Endothelial cell of umbilical vein (primary cell): ENCODE measurements at regions not wholly inside any gene's neighbourhood (a gene's known extent, or its start where the extent isn't known, plus 50 kb on each side); places are given as distances from the start of the nearest gene placed in this dataset.

ENCODE experiments used
- BruUV-seq: library from RNA; stranded (reverse); fragments of 400-500 nt; replicated peaks from 2 replicates; lab custom pipeline; 2021; lab: Mats Ljungman, UMichigan
- CTCF ChIA-PET: fragments of 300-600, 350-600 bp; sonication (Branson Sonifier 250); formaldehyde crosslinking; loops from one replicate; lab custom pipeline; 2021; ENCODE audit warnings: antibody characterized with exemption, inconsistent platforms; lab: Charles Lee
- POLR2A ChIA-PET: fragments of 300-600, 350-600 bp; sonication (Branson Sonifier 250); formaldehyde crosslinking; loops from one replicate; lab custom pipeline; 2021; ENCODE audit warnings: antibody characterized with exemption, inconsistent platforms; lab: Charles Lee
- DNase-seq: peaks from one replicate; pipeline ENCODE4 v3.0.0-alpha.2; 2011; ENCODE audit warnings: low read depth, low spot score
- FAIRE-seq: peaks from 2 replicates; lab custom pipeline; 2011; peaks lifted over from hg19 to GRCh38; lab: Jason Lieb, UNC
- H2AFZ ChIP-seq: 2 replicates; pipeline ENCODE4 v1.6.0; 2012; ENCODE audit warnings: low read depth, low read length, control low read depth, inconsistent platforms
- H3K27ac ChIP-seq: 2 replicates; pipeline ENCODE4 v1.5.1; 2011; ENCODE audit warnings: low read depth, mild to moderate bottlenecking, control low read depth, low read length, moderate library complexity; ENCODE audit not compliant: insufficient read depth
- H3K27me3 ChIP-seq, 2 experiments: 2 replicates each; pipeline versions ENCODE4 v1.6.0 to v1.6.1; 2011; ENCODE audit warnings: low read length in 2 of 2, mixed read lengths in 1 of 2; ENCODE audit not compliant: control insufficient read depth in 2 of 2, insufficient read depth in 2 of 2
- H3K36me3 ChIP-seq, 2 experiments: 2 replicates in 1 of 2; 3 replicates in 1 of 2; pipeline ENCODE4 v1.5.1; 2011; ENCODE audit warnings: low read length in 2 of 2, mild to moderate bottlenecking in 1 of 2, moderate library complexity in 1 of 2; ENCODE audit not compliant: control insufficient read depth in 2 of 2, insufficient read depth in 2 of 2; ENCODE audit errors: extremely low read depth in 1 of 2
- H3K4me1 ChIP-seq: 3 replicates; pipeline ENCODE4 v1.5.1; 2011; ENCODE audit warnings: mild to moderate bottlenecking, low read length; ENCODE audit not compliant: control insufficient read depth, insufficient read depth; ENCODE audit errors: extremely low read depth
- H3K4me2 ChIP-seq: 2 replicates; pipeline ENCODE4 v1.6.1; 2011; ENCODE audit warnings: low read length, control low read depth, mixed read lengths; ENCODE audit not compliant: insufficient read depth
- H3K4me3 ChIP-seq, 3 experiments: fragments of 200-600 bp in 1 of 3; sonication (generic), shearing (Covaris generic) in 1 of 3; replicated peaks in 1 of 3; 2 replicates each; pipeline ENCODE4 v1.5.1; 2011 to 2016; ENCODE audit warnings: control low read depth in 3 of 3, low read length in 3 of 3, mild to moderate bottlenecking in 2 of 3, inconsistent platforms in 1 of 3, low read depth in 1 of 3, moderate library complexity in 1 of 3; ENCODE audit not compliant: insufficient read depth in 1 of 3
- H3K79me2 ChIP-seq: 2 replicates; pipeline ENCODE4 v1.6.0; 2012; ENCODE audit warnings: low read length, inconsistent platforms; ENCODE audit not compliant: control insufficient read depth, insufficient read depth
- H3K9ac ChIP-seq: replicated peaks from 2 replicates; pipeline ENCODE3; 2011; ENCODE audit warnings: low read length, control low read depth; ENCODE audit not compliant: insufficient read depth; ENCODE audit errors: extremely low read depth
- H3K9me1 ChIP-seq: replicated peaks from 3 replicates; pipeline ENCODE4 v1.6.0; 2011; ENCODE audit warnings: mild to moderate bottlenecking, low read length; ENCODE audit not compliant: control insufficient read depth, insufficient read depth; ENCODE audit errors: extremely low read depth
- H3K9me3 ChIP-seq: replicated peaks from 2 replicates; pipeline ENCODE4 v1.5.1; 2012; ENCODE audit warnings: low read length, inconsistent platforms; ENCODE audit not compliant: control insufficient read depth, insufficient read depth
- H4K20me1 ChIP-seq: replicated peaks from 2 replicates; pipeline ENCODE3; 2011; ENCODE audit warnings: mild to moderate bottlenecking, low read length; ENCODE audit not compliant: control insufficient read depth, insufficient read depth; ENCODE audit errors: extremely low read depth
- EZH2 ChIP-seq: IDR thresholded peaks from 2 replicates; pipeline ENCODE4 v1.6.1; 2012; ENCODE audit warnings: borderline replicate concordance, low read depth, mild to moderate bottlenecking, moderate library complexity, low read length, inconsistent platforms; ENCODE audit not compliant: severe bottlenecking
- FOS ChIP-seq: IDR thresholded peaks from 2 replicates; pipeline ENCODE4 v1.6.1; 2011; ENCODE audit warnings: mild to moderate bottlenecking, low read length, moderate library complexity, borderline replicate concordance; ENCODE audit not compliant: insufficient read depth
- GATA2 ChIP-seq: IDR thresholded peaks from 2 replicates; pipeline ENCODE4 v1.7.0; 2011; ENCODE audit warnings: low read depth, mild to moderate bottlenecking, moderate library complexity, mixed read lengths, low read length; ENCODE audit not compliant: insufficient read length, insufficient read depth
- JUN ChIP-seq: IDR thresholded peaks from 2 replicates; pipeline ENCODE4 v1.6.1; 2011; ENCODE audit warnings: borderline replicate concordance, low read depth; ENCODE audit not compliant: insufficient read length, insufficient read depth
- MYC ChIP-seq: IDR thresholded peaks from one replicate; pipeline ENCODE4 v1.6.1; 2011; ENCODE audit warnings: mild to moderate bottlenecking, low read depth, low read length
- POLR2A ChIP-seq: IDR thresholded peaks from 2 replicates; pipeline ENCODE4 v1.6.1; 2012; ENCODE audit warnings: low read depth, mild to moderate bottlenecking, control low read depth, low read length
- POLR2AphosphoS5 ChIP-seq: IDR thresholded peaks from 2 replicates; pipeline ENCODE4 v1.6.1; 2012; ENCODE audit warnings: low read depth, mild to moderate bottlenecking, control low read depth, low read length, moderate library complexity; ENCODE audit not compliant: insufficient read depth
- dilution Hi-C: fragments of 300-500 bp; cut with MboI; formaldehyde crosslinking; loops from one replicate; pipeline ENCODE4 v1.15.0; 2019; ENCODE audit warnings: low sequenced_read_pairs; ENCODE audit not compliant: extremely low pct_ligation_motif_present
- intact Hi-C: fragments of 100-400 bp; cut with micrococcal nuclease; formaldehyde crosslinking; loops from one replicate; pipeline ENCODE4 v1.10.0; 2022
- TF ChIP-seq, protein P1 (sequence below): IDR thresholded peaks from 2 replicates; pipeline ENCODE4 v1.6.1; 2011; ENCODE audit not compliant: insufficient read depth, insufficient read length
- TF ChIP-seq, protein P2 (sequence below), 2 donors: IDR thresholded peaks; 1 replicate in 1 of 2; 2 replicates in 1 of 2; pipeline ENCODE4 v1.5.1; 2011; ENCODE audit warnings: low read length in 2 of 2, mild to moderate bottlenecking in 2 of 2, moderate library complexity in 2 of 2, control low read depth in 1 of 2, inconsistent platforms in 1 of 2, low read depth in 1 of 2; ENCODE audit not compliant: insufficient read depth in 1 of 2; ENCODE audit errors: extremely low read depth in 1 of 2

DNA sequence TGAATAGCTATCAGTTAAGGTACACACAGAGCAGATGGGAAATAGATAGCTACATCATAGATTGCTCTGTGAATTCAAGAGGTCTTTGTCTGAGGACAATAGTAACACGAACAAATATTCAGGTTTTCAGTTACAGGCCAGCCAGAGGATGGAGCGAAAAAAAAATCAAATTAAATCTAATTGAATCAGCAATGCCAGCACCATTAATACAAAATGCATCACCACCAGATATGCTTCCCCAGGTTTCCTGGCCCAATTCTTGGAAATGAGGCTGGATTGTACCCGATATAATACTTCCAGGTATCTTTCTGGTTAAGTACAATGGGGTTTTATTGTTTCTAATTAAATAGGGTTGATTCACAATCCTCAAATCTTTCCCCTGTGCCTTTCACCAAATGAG lies 975.8 kb upstream of the AUTS2 start:
- Histone ChIP-seq H3K9me1 (no peaks in the 10 kb centered on the region), H3K9me3 (no peaks in the 10 kb centered on the region), H3K9ac (no peak overlapping the region), H3K4me1 (no peaks in the 10 kb centered on the region), H3K79me2 (no peaks in the 10 kb centered on the region), H4K20me1 (no peaks in the 10 kb centered on the region), H3K4me3 (no peak overlapping the region), H3K4me2 (no peak overlapping the region), H3K27me3 (no peaks in the 10 kb centered on the region), H3K27ac (no peak overlapping the region), H2AFZ (no peak overlapping the region), H3K36me3 (no peaks in the 10 kb centered on the region)
- DNase-seq (no peak), FAIRE-seq (no peak)
- dilution Hi-C loops, result no loop called here
- TF ChIP-seq, protein P1, sequence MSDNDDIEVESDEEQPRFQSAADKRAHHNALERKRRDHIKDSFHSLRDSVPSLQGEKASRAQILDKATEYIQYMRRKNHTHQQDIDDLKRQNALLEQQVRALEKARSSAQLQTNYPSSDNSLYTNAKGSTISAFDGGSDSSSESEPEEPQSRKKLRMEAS, result no peak
- TF ChIP-seq, protein P2, sequence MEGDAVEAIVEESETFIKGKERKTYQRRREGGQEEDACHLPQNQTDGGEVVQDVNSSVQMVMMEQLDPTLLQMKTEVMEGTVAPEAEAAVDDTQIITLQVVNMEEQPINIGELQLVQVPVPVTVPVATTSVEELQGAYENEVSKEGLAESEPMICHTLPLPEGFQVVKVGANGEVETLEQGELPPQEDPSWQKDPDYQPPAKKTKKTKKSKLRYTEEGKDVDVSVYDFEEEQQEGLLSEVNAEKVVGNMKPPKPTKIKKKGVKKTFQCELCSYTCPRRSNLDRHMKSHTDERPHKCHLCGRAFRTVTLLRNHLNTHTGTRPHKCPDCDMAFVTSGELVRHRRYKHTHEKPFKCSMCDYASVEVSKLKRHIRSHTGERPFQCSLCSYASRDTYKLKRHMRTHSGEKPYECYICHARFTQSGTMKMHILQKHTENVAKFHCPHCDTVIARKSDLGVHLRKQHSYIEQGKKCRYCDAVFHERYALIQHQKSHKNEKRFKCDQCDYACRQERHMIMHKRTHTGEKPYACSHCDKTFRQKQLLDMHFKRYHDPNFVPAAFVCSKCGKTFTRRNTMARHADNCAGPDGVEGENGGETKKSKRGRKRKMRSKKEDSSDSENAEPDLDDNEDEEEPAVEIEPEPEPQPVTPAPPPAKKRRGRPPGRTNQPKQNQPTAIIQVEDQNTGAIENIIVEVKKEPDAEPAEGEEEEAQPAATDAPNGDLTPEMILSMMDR (IDR thresholded peaks at IDR 0.05; ENCODE audit: extremely low read depth in 1 of 2, insufficient read depth in 1 of 2, low read depth in 1 of 2, low read length in 2 of 2), result no peak
- no peak for TF ChIP-seq JUN
- no peak for TF ChIP-seq EZH2
- TF ChIP-seq POLR2AphosphoS5, result no peak
- no peak for TF ChIP-seq FOS
- no peak for TF ChIP-seq POLR2A
- TF ChIP-seq MYC, result no peak
- no peak for TF ChIP-seq GATA2
- BruUV-seq, result no TSS peak
- intact Hi-C loops, result no loop called here
- CTCF ChIA-PET, result no interaction called here
- POLR2A ChIA-PET, result no interaction called here
